Neural cell (in vitro differentiated cells): ENCODE measurements at regions not wholly inside any gene's neighbourhood (a gene's known extent, or its start where the extent isn't known, plus 50 kb on each side); places are given as distances from the start of the nearest gene placed in this dataset.
"Not testable (repeated sequence)": the region's sequence is repeated elsewhere in the genome, so short reads cannot be mapped to it uniquely, and the experiment has no call there.

Experiments
- H2AFZ ChIP-seq: fragments of 200-600, 300-800 bp; sonication (generic), shearing (Covaris generic); 2 replicates; pipeline ENCODE4 v1.6.0; 2014; ENCODE audit warnings: low read depth, mild to moderate bottlenecking, antibody characterized with exemption, low read length, moderate library complexity
- H3F3A ChIP-seq: fragments of 200-600 bp; shearing (Covaris generic); 2 replicates; pipeline ENCODE4 v1.6.1; 2016; ENCODE audit warnings: mild to moderate bottlenecking, moderate library complexity, mixed read lengths, antibody characterized with exemption, low read length; ENCODE audit not compliant: insufficient read depth, poor library complexity, severe bottlenecking
- H3K27ac ChIP-seq: fragments of 200-600, 300-800 bp; sonication (generic), shearing (Covaris generic); 2 replicates; pipeline ENCODE4 v1.5.1; 2014; ENCODE audit warnings: mild to moderate bottlenecking, low read length, moderate library complexity
- H3K27me3 ChIP-seq: fragments of 300-800, 200-600 bp; sonication (generic), shearing (Covaris generic); 2 replicates; pipeline ENCODE4 v1.6.0; 2014; ENCODE audit warnings: mild to moderate bottlenecking, low read depth, low read length, moderate library complexity; ENCODE audit not compliant: insufficient read depth
- H3K36me3 ChIP-seq: fragments of 300-800, 200-600 bp; sonication (generic), shearing (Covaris generic); 2 replicates; pipeline ENCODE4 v1.5.1; 2014; ENCODE audit warnings: mild to moderate bottlenecking, antibody characterized with exemption, low read length, moderate library complexity; ENCODE audit not compliant: insufficient read depth
- H3K4me2 ChIP-seq: fragments of 300-800, 200-600 bp; sonication (generic), shearing (Covaris generic); 2 replicates; pipeline ENCODE4 v1.6.0; 2014; ENCODE audit warnings: mild to moderate bottlenecking, low read length
- H3K4me3 ChIP-seq: fragments of 300-800, 200-600 bp; sonication (generic), shearing (Covaris generic); 2 replicates; pipeline ENCODE4 v1.5.1; 2014; ENCODE audit warnings: mild to moderate bottlenecking, low read length, moderate library complexity
- H3K79me2 ChIP-seq: fragments of 200-600 bp; shearing (Covaris generic); replicated peaks from 2 replicates; pipeline ENCODE4 v1.6.0; 2014; ENCODE audit warnings: mild to moderate bottlenecking, low read length, moderate library complexity; ENCODE audit not compliant: insufficient read depth
- H3K9ac ChIP-seq: fragments of 300-800, 200-600 bp; sonication (generic), shearing (Covaris generic); 2 replicates; pipeline ENCODE4 v1.6.1; 2016; ENCODE audit warnings: mild to moderate bottlenecking, low read length, mixed read lengths
- H3K9me2 ChIP-seq: fragments of 200-600 bp; shearing (Covaris generic); 2 replicates; pipeline ENCODE4 v1.6.1; 2016; ENCODE audit warnings: mild to moderate bottlenecking, low read length, mixed read lengths; ENCODE audit not compliant: insufficient read depth
- H3K9me3 ChIP-seq: fragments of 200-600, 300-800 bp; sonication (generic), shearing (Covaris generic); 2 replicates; pipeline ENCODE4 v1.6.1; 2016; ENCODE audit warnings: mild to moderate bottlenecking, mixed run types, low read length, moderate library complexity, mixed read lengths
- H4K20me1 ChIP-seq: fragments of 200-600 bp; shearing (Covaris generic); 2 replicates; pipeline ENCODE4 v1.6.1; 2016; ENCODE audit warnings: mild to moderate bottlenecking, mixed run types; ENCODE audit not compliant: insufficient read depth
- CTCF ChIP-seq: fragments of 450-650 bp; IDR thresholded peaks from 2 replicates; pipeline ENCODE4 v1.5.1; 2014; ENCODE audit warnings: antibody characterized with exemption, mild to moderate bottlenecking, moderate library complexity; ENCODE audit not compliant: poor library complexity, severe bottlenecking
- EP300 ChIP-seq: fragments of 450-650 bp; conservative IDR thresholded peaks from 2 replicates; pipeline ENCODE4 v1.6.1; 2014; ENCODE audit warnings: antibody characterized with exemption, mild to moderate bottlenecking, moderate library complexity; ENCODE audit not compliant: poor library complexity, severe bottlenecking
- EZH2 ChIP-seq: fragments of 200-600, 300-800 bp; shearing (Covaris generic), sonication (generic); IDR thresholded peaks from 2 replicates; pipeline ENCODE4 v1.6.1; 2014; ENCODE audit warnings: antibody characterized with exemption, low read length, borderline replicate concordance, mild to moderate bottlenecking; ENCODE audit not compliant: insufficient read depth, poor library complexity, severe bottlenecking
- MXI1 ChIP-seq: fragments of 450-650 bp; conservative IDR thresholded peaks from 2 replicates; pipeline ENCODE4 v1.6.1; 2014; ENCODE audit warnings: antibody characterized with exemption, mild to moderate bottlenecking; ENCODE audit not compliant: poor library complexity, severe bottlenecking
- POLR2AphosphoS5 ChIP-seq: IDR thresholded peaks from 2 replicates; pipeline ENCODE4 v1.6.1; 2012
- RAD21 ChIP-seq: fragments of 450-650 bp; conservative IDR thresholded peaks from 2 replicates; pipeline ENCODE4 v1.6.1; 2014; ENCODE audit warnings: antibody characterized with exemption, mild to moderate bottlenecking, moderate library complexity
- SMC3 ChIP-seq: fragments of 450-650 bp; conservative IDR thresholded peaks from 2 replicates; pipeline ENCODE4 v1.6.1; 2014; ENCODE audit warnings: antibody characterized with exemption, mild to moderate bottlenecking, moderate library complexity; ENCODE audit not compliant: poor library complexity
- TAF1 ChIP-seq: IDR thresholded peaks from 2 replicates; pipeline ENCODE4 v1.6.1; 2012; ENCODE audit warnings: low read depth
- TF ChIP-seq, protein P1 (sequence below): IDR thresholded peaks from 2 replicates; pipeline ENCODE4 v1.6.1; 2012; ENCODE audit warnings: borderline replicate concordance

DNA sequence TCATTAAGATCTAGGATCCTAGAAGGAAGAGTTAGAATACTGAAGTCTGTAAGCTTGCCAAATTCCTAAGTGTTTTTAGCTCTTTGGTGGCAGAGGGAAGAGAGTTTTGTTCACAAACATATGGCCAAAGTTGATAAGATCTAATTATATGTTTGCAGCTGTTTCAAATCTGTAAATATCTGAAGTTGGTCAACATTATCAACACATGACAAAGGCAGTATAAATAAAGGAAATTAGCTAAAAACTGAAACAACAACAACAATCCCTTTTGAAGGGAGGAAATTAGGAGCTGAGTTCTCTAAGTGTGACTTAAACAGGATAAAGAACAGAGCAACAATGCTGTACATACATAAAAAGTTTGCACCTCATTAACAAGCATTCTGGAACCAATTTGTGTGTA, 208.7 kb downstream of the KCNJ2 start:
- Histone ChIP-seq H3K27ac (no peak overlapping the region), H3K9me3 (no peaks in the 10 kb centered on the region), H4K20me1 (no peaks in the 10 kb centered on the region), H2AFZ (no peak overlapping the region), H3K27me3 (no peaks in the 10 kb centered on the region), H3K4me3 (no peak overlapping the region), H3K9ac (no peak overlapping the region), H3F3A (no peaks in the 10 kb centered on the region), H3K36me3 (no peaks in the 10 kb centered on the region), H3K4me2 (no peak overlapping the region), H3K79me2 (no peaks in the 10 kb centered on the region), H3K9me2 (no peaks in the 10 kb centered on the region)
- TF ChIP-seq SMC3 (no peak), TAF1 (no peak), POLR2AphosphoS5 (no peak), CTCF (no peak), EZH2 (no peak), EP300 (no peak), RAD21 (no peak), MXI1 (no peak)
- TF ChIP-seq, protein P1, sequence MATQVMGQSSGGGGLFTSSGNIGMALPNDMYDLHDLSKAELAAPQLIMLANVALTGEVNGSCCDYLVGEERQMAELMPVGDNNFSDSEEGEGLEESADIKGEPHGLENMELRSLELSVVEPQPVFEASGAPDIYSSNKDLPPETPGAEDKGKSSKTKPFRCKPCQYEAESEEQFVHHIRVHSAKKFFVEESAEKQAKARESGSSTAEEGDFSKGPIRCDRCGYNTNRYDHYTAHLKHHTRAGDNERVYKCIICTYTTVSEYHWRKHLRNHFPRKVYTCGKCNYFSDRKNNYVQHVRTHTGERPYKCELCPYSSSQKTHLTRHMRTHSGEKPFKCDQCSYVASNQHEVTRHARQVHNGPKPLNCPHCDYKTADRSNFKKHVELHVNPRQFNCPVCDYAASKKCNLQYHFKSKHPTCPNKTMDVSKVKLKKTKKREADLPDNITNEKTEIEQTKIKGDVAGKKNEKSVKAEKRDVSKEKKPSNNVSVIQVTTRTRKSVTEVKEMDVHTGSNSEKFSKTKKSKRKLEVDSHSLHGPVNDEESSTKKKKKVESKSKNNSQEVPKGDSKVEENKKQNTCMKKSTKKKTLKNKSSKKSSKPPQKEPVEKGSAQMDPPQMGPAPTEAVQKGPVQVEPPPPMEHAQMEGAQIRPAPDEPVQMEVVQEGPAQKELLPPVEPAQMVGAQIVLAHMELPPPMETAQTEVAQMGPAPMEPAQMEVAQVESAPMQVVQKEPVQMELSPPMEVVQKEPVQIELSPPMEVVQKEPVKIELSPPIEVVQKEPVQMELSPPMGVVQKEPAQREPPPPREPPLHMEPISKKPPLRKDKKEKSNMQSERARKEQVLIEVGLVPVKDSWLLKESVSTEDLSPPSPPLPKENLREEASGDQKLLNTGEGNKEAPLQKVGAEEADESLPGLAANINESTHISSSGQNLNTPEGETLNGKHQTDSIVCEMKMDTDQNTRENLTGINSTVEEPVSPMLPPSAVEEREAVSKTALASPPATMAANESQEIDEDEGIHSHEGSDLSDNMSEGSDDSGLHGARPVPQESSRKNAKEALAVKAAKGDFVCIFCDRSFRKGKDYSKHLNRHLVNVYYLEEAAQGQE = no peak

DNA sequence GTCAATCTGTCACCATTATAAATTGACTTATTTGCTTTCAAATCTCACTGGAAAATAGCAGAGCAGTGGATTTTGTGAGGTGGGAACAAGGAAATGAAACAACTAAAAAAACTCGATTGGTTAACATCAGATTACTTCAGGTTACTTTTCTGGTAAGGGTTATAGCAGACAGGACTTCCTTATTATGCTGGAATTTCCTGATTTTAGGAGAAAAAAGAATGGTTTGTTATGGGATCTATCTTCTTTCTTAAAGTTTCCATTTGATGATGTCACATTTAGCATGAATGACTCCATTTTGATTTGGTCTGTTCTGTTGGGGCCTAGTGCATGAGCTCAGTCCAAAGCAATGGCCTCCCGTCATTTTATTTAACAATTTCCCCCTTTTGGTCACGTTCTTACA, 210.6 kb downstream of the KCNJ2 start:
- Histone ChIP-seq H3K79me2 (no peaks in the 10 kb centered on the region), H4K20me1 (no peaks in the 10 kb centered on the region), H2AFZ (no peak overlapping the region), H3K9ac (no peak overlapping the region), H3K9me2 (no peaks in the 10 kb centered on the region), H3K9me3 (no peaks in the 10 kb centered on the region), H3F3A (no peaks in the 10 kb centered on the region), H3K4me2 (no peak overlapping the region), H3K4me3 (no peak overlapping the region), H3K36me3 (no peaks in the 10 kb centered on the region), H3K27me3 (no peaks in the 10 kb centered on the region), H3K27ac (no peak overlapping the region)
- TF ChIP-seq RAD21 = no peak
- TF ChIP-seq EP300 = no peak
- TF ChIP-seq POLR2AphosphoS5 = no peak
- no peak for TF ChIP-seq MXI1
- TF ChIP-seq CTCF = no peak
- TF ChIP-seq, protein P1 = no peak
- no peak for TF ChIP-seq SMC3
- TF ChIP-seq TAF1 = no peak
- TF ChIP-seq EZH2 = no peak

GRCh38 chr17:70381916-70382315, 212.6 kb downstream of the KCNJ2 start:
- H3K4me3 ChIP-seq, H3K9me2 ChIP-seq, H3K79me2 ChIP-seq, H3K9me3 ChIP-seq, H3K27ac ChIP-seq, H3F3A ChIP-seq, H3K4me2 ChIP-seq, H4K20me1 ChIP-seq, H3K36me3 ChIP-seq, H3K9ac ChIP-seq, H3K27me3 ChIP-seq, H2AFZ ChIP-seq: not testable (repeated sequence)
